ENCODE measurements at regions not wholly inside any gene's neighbourhood (a gene's known extent, or its start where the extent isn't known, plus 50 kb on each side); places are given as distances from the start of the nearest gene placed in this dataset.

DNA sequence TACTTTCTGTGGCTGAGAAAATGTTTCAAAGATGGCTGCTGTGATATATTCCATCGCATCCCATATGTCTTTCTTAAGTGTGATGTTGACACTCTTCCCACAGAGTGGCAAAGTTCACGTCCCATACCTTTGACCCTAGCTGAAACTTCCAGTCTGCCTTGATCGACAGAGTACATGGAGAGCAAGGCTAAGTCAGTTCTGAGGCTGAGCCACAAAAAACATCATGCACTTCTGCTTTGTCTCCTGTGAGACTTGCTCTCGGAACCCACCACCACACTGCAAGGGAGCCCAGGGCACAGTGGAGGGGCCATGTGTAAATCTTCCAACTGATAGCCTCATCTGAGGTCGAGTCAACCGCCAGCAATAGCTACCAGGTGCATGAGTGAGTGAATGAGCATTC, 431.9 kb upstream of the RUNX1 start:
- WGBS (ENCODE audit: extremely low coverage, insufficient read length, low lambda C conversion rate), result no CpG with 5 or more reads among the region's 6 CpGs
- Histone ChIP-seq H2BK120ac (ENCODE audit: low read depth, low read length, poor library complexity, severe bottlenecking) (no peak overlapping the region), H3K79me1 (ENCODE audit: insufficient read depth, low read depth, low read length, poor library complexity, severe bottlenecking) (no peaks in the 10 kb centered on the region), H3K56ac (ENCODE audit: insufficient read length, low read depth, low read length) (no peak overlapping the region), H4K5ac (ENCODE audit: insufficient read length, low read depth, low read length) (no peak overlapping the region), H2AFZ (ENCODE audit: low read length) (no peak overlapping the region), H2AK5ac (ENCODE audit: insufficient read length, low read length) (no peak overlapping the region), H2BK15ac (ENCODE audit: low read depth, low read length) (no peak overlapping the region), H4K20me1 (ENCODE audit: control insufficient read depth, insufficient read depth, insufficient read length) (no peaks in the 10 kb centered on the region), H3K9me3 (ENCODE audit: control insufficient read depth, low read depth, low read length) (no peaks in the 10 kb centered on the region), H3K18ac (ENCODE audit: insufficient read length, low read depth, low read length) (no peak overlapping the region), H3K9ac (ENCODE audit: extremely low read depth, insufficient read length, low read length) (no peak overlapping the region), H2BK20ac (ENCODE audit: low read depth, low read length, poor library complexity, severe bottlenecking) (no peak overlapping the region), H4K8ac (replicated peaks; ENCODE audit: insufficient read length, low read depth, low read length) (no peak overlapping the region), H3K14ac (ENCODE audit: insufficient read depth, low read length) (no peak overlapping the region), H3K27me3 (ENCODE audit: insufficient read depth, low read length) (no peaks in the 10 kb centered on the region), H3K79me2 (ENCODE audit: insufficient read depth, low read length) (no peaks in the 10 kb centered on the region), H2BK5ac (ENCODE audit: insufficient read length, low read length) (no peak overlapping the region), H3K23ac (ENCODE audit: insufficient read length, low read depth, low read length) (no peak overlapping the region), H3T11ph (ENCODE audit: low read length) (no peak overlapping the region), H3K23me2 (ENCODE audit: insufficient read length, low read depth, low read length, poor library complexity, severe bottlenecking) (no peaks in the 10 kb centered on the region), H4K91ac (ENCODE audit: insufficient read length, low read depth, low read length) (no peak overlapping the region), H2BK12ac (ENCODE audit: insufficient read length, low read depth, low read length) (no peak overlapping the region), H3K27ac (ENCODE audit: insufficient read length, low read depth, low read length) (no peak overlapping the region), H3K4ac (ENCODE audit: low read depth, low read length) (no peak overlapping the region), H3K4me1 (ENCODE audit: insufficient read depth, low read length) (no peaks in the 10 kb centered on the region), H3K4me2 (ENCODE audit: insufficient read depth, insufficient read length, low read length) (no peak overlapping the region)
- peaks cover 22 to 24% of the 10 kb centered on the region in 2 experiments for H3K9me3 Mint-ChIP-seq
- H3K36me3 Mint-ChIP-seq (ENCODE audit: insufficient read depth in 1 of 3, low read depth in 3 of 3), result peaks cover 9 to 23% (median 12%) of the 10 kb centered on the region in 3 experiments
- DNase-seq, result no peak
- H3K4me1 Mint-ChIP-seq, result peaks cover 7 to 11% of the 10 kb centered on the region in 2 experiments
- TF ChIP-seq, protein P1, sequence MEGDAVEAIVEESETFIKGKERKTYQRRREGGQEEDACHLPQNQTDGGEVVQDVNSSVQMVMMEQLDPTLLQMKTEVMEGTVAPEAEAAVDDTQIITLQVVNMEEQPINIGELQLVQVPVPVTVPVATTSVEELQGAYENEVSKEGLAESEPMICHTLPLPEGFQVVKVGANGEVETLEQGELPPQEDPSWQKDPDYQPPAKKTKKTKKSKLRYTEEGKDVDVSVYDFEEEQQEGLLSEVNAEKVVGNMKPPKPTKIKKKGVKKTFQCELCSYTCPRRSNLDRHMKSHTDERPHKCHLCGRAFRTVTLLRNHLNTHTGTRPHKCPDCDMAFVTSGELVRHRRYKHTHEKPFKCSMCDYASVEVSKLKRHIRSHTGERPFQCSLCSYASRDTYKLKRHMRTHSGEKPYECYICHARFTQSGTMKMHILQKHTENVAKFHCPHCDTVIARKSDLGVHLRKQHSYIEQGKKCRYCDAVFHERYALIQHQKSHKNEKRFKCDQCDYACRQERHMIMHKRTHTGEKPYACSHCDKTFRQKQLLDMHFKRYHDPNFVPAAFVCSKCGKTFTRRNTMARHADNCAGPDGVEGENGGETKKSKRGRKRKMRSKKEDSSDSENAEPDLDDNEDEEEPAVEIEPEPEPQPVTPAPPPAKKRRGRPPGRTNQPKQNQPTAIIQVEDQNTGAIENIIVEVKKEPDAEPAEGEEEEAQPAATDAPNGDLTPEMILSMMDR (conservative IDR thresholded peaks at IDR 0.05), result no peak
- H3K27me3 Mint-ChIP-seq (ENCODE audit: low read depth), result no peaks in the 10 kb centered on the region; the same call in 1 of the 2 replicates
- peak overlapping the region in 1 of 3 experiments; percentile 68; a peak in 1 of 7 replicates for H3K27ac Mint-ChIP-seq
- no peak overlapping the region for H3K4me3 Mint-ChIP-seq

Data from H9 (cell line).